ENCODE measurements at regions not wholly inside any gene's neighbourhood (a gene's known extent, or its start where the extent isn't known, plus 50 kb on each side); places are given as distances from the start of the nearest gene placed in this dataset.

- intact Hi-C loops (cut with DNase I), result no loop called here
Measured at GRCh38 chr6:153800580-153801188, 238.4 kb upstream of the OPRM1 start.

DNA sequence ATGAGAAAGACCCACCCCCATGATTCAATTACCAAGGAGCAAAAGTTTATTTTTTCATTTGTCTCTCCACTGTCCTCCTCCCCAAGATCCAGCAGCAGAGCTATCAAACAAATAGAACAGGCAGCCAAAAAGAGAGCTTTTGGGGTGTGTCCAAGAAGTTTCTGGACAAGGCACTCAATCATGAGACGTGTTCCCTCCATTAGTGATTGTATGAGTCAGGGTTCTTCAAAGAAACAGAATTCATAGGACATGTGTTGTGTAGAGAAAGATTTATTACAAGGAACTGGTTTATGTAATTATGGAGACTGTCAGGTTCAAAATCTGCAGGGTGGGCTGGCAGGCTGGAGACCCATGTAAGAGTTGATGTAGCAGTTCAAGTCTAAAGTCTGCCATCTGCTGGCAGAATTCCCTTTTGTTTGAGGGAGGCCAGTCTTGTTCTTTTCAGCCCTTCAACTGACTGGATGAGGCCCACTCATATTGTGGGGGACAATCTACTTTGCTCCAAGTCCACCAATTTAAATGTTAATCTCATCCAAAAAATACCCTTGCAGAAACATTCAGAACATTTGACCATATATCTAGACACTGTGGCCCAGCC, 248.1 kb upstream of the OPRM1 start:
- intact Hi-C loops (cut with DNase I), result no loop called here
- no peak for DNase-seq

More at GRCh38 chr6:153800580-153801188, 238.4 kb upstream of the OPRM1 start:
- no peak for DNase-seq

- intact Hi-C loops (cut with DNase I), result no loop called here
- peak in 1 of 10 donors; percentile 38 for DNase-seq
Measured at GRCh38 chr6:153790048-153790447, 249.0 kb upstream of the OPRM1 start.

- DNase-seq, result no peak
- intact Hi-C loops (cut with DNase I), result no loop called here
Measured at GRCh38 chr6:153787341-153787606, 251.8 kb upstream of the OPRM1 start.

DNA sequence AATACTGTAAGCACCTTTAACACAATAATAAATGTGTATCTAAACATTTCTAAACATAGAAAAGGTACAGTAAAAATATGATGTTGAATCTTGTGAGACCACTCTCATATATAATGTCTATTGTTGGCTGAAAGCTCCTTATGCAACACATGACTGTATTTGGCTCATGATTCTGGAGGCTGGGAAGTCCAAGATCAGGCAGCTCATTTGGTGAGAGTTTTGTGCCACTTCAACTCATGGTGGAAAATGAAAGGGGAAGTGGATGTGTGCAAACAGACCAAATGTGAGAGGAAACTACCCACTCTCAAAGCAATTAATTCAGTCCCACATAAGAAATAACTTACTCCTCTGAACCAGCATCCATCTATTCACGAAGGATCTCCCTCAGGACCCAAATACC, 257.7 kb upstream of the OPRM1 start:
- DNase-seq, result no peak
- intact Hi-C loops (cut with DNase I), result no loop called here

GRCh38 chr6:153780011-153780410, 259.0 kb upstream of the OPRM1 start:
- intact Hi-C loops (cut with DNase I), result no loop called here

GRCh38 chr6:153778216-153778615, 260.8 kb upstream of the OPRM1 start:
- intact Hi-C loops (cut with DNase I), result no loop called here

More at GRCh38 chr6:153780011-153780410, 259.0 kb upstream of the OPRM1 start:
- DNase-seq, result no peak

DNA sequence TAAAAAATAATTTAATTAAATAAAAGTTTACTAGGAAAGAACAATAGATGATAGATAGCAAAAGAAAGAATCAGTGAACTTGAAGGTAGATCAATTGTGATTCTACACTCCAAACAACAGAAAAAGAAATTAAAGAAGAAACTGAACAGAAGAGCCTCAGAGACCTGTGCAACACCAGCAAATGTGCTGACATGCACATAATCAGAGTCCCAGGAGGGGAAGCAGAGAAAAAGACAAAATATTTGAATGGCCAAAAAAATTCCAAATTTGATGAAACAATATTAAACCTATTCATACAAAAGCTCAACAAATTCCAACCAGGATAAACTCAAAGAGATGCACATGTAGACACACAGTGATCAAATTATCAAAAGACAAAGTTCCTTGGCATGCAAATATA, 267.5 kb upstream of the OPRM1 start:
- intact Hi-C loops (cut with DNase I), result no loop called here

More at GRCh38 chr6:153778216-153778615, 260.8 kb upstream of the OPRM1 start:
- no peak for DNase-seq

GRCh38 chr6:153767127-153767526, 271.9 kb upstream of the OPRM1 start:
- DNase-seq, result no peak
- intact Hi-C loops (cut with DNase I), result no loop called here

More for the DNA sequence above, 267.5 kb upstream of the OPRM1 start:
- DNase-seq, result no peak

GRCh38 chr6:153758516-153758915, 280.5 kb upstream of the OPRM1 start:
- intact Hi-C loops (cut with DNase I), result no loop called here
- DNase-seq, result no peak

GRCh38 chr6:153735761-153736160, 303.3 kb upstream of the OPRM1 start:
- intact Hi-C loops (cut with DNase I), result no loop called here
- no peak for DNase-seq

- no peak for DNase-seq
Measured at GRCh38 chr6:153729189-153729588, 309.9 kb upstream of the OPRM1 start.

GRCh38 chr6:153727885-153728284, 311.2 kb upstream of the OPRM1 start:
- no peak for DNase-seq
- intact Hi-C loops (cut with DNase I), result no loop called here

More at GRCh38 chr6:153729189-153729588, 309.9 kb upstream of the OPRM1 start:
- intact Hi-C loops (cut with DNase I), result no loop called here

- no peak for DNase-seq
- intact Hi-C loops (cut with DNase I), result no loop called here
Measured at GRCh38 chr6:153725456-153725855, 313.6 kb upstream of the OPRM1 start.

DNA sequence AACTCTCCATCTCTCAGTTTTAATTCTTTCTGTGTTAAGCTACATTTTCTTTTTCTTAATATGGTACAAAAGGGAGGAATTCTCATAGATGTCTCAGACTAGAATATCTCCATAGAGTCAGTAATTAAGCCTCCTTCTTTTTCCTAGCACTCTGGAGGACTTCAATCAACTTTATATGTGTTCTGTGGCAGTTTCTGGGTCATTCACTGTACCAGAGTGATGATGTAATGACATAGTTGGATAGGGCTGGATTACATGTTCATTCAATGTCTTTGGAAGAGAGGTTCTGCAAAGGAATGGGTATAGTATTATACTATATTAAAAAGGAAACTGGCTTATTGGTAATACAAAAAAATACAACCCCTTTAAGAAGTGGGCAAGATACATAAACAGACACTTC, 318.3 kb upstream of the OPRM1 start:
- DNase-seq, result no peak
- intact Hi-C loops (cut with DNase I), result no loop called here

DNA sequence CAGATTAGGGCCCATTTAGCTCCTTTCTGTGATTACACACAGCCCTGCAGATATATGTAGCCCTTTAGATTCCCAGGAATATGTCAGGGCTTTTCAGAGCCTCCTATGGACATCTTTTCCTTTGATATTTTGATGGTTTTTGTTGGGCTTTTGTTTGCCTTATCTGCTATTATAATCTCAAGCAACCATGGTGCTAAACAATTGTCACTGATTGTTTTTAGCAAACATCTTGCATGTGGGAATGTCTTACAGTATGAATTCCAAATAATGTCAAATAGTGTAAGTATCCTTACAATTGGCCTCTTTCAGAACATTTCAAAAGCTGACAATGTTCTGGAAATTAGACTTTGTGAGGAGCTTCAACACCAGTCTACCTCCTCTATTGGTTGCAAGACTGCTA, 333.6 kb upstream of the OPRM1 start:
- no peak for DNase-seq
- intact Hi-C loops (cut with DNase I), result no loop called here

DNA sequence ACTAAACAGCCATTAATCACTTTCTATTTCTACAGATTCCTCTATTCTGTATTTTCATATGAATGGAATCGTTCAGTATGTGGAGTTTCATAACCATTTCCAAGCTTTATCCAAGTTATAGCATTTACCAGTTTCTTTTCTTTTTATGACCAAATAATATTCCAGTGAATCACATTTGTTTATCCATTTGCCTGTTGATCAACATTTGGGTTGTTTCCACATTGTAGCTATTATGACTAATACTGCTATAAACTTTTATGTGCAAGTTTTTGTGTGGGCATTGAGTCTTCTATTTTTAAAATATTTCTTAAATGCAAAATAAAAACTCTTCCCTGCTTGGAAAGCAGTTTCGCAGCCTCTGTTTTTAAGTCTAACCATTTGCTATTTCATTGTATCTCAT, 336.4 kb upstream of the OPRM1 start:
- intact Hi-C loops (cut with DNase I), result no loop called here
- DNase-seq, result no peak

GRCh38 chr6:153698637-153699036, 340.4 kb upstream of the OPRM1 start:
- intact Hi-C loops (cut with DNase I), result no loop called here
- DNase-seq, result no peak

DNA sequence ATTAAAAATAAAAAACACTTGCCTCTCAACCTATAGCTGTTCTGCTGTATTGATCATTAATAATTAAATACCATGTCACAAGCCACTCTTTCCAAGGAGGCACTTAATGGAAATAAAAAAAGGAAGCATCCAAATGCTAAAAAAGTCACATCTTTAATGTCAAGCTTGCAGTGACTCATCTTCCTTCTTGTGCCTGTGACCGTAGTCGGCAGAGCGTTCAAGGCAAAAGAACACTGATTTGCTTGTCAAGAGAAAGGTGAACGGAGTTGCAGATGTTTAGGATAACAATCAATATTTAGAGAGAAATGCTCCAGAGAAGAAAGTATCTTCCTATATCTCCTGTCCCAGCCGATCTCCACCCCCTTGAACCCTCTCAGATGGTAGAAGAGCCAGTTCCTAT, 341.0 kb upstream of the OPRM1 start:
- peak in 1 of 10 donors; percentile 18 for DNase-seq
- intact Hi-C loops (cut with DNase I), result no loop called here

GRCh38 chr6:153677522-153677921, 361.5 kb upstream of the OPRM1 start:
- intact Hi-C loops (cut with DNase I), result no loop called here
- no peak for DNase-seq

GRCh38 chr6:153673750-153674149, 365.3 kb upstream of the OPRM1 start:
- intact Hi-C loops (cut with DNase I), result no loop called here
- no peak for DNase-seq

- no peak for DNase-seq
- intact Hi-C loops (cut with DNase I), result no loop called here
Measured at GRCh38 chr6:153673225-153673624, 365.8 kb upstream of the OPRM1 start.
